GM19240 (cell line): ENCODE measurements at regions not wholly inside any gene's neighbourhood (a gene's known extent, or its start where the extent isn't known, plus 50 kb on each side); places are given as distances from the start of the nearest gene placed in this dataset.

Experiments used
- DNase-seq: peaks from one replicate; pipeline ENCODE4 v3.0.0; 2011; ENCODE audit warnings: low spot score; ENCODE audit not compliant: insufficient read length

DNA sequence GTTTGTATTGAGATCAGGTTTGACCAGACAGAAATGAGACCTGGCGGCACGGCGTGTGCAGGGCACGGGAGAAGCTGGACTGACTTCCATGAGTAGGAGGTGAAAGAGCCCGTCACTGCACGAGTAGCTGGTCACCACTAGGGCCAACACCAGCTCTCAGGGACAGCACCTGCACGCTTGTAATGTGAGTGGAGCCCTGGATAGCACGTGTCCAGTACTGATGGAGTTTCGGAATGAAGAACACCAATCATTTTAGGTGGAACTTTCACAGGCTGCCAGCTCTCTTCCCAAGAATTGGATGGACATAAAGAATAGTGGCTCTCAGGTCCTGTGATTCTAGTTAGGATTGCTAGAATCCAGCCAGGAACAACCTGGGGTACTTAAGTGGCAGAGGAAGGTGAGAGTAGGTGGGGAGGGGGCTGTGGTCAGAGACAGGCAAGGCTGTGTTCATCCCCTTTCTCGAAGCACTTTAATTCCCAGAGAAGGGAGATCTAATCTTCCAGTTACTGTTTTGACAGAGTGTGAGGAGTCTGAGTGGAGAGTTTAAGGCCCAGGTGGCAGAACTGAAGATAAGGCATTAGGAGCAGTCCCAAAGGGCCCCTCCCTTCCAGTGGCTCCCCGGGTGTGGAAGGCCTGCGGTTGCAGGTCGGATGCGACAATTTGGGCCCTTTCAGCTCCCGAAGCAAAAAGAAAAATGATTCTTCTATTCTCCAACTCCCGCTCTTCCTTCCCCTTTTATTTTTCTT, 314.8 kb downstream of the QKI start:
- no peak for DNase-seq

DNA sequence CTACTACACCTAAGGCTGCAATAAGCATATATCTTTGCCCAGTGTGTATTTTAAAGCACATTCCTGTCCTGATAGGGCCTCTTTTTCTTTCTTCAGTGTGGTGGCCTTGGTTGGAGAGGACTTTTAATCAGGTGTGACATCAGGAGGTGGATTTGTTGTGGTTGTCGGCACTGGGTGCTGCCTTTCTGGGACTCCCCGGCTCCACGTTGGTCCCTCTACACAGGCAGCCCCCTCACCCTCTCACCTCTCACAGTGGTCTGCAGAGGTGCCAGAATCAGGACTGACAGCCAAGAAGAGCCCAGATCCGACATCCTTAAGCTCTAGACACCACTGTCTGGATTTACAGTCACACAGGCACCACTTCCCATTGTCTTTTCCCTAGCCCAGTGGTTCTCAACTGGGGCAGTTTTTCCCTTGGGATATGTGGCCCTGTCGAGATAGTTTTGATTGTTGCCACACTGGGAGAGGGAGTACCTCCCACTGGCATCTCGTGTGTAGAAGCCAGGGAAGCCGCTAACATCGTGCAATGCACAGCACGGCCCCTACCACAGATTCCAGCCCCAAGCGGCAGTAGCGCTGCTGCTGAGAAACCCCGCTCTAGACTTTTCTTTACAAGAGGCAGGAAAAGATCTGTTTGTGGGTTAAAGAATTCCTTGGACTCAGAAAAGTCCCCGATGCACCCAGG, 314.1 kb downstream of the QKI start:
- DNase-seq = no peak

DNA sequence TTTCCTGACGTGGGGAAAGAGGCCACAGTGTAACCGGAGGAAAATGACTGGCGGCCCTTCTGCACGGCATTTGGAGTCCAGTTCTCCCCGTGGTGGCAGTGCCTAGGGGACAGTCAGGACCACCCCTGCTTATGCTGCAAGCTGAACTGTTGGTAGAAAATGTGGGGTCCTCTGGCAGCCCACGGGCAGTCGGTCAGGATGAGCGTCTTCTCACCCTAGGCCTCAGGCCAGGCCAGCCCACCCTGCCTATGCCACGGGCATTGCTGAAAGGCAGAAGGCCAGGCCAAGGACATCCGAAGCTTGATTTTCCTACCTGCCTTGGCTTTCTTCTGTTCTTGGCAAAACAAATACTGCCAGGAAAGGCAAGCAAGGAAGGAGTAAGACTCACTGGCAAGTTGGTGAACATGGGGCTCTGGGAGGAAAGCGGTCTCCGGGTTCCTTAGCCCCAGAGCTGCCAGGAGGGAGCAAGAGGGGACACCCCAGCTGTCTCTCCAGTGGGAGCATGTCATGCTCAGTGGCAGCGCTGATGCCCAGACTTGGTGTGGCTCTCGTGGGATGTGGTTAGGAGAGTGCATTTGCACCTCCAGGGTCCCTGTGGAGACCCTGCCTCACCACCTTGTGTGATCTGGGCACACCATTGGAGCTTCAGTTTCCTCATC, 311.6 kb downstream of the QKI start:
- no peak for DNase-seq

DNA sequence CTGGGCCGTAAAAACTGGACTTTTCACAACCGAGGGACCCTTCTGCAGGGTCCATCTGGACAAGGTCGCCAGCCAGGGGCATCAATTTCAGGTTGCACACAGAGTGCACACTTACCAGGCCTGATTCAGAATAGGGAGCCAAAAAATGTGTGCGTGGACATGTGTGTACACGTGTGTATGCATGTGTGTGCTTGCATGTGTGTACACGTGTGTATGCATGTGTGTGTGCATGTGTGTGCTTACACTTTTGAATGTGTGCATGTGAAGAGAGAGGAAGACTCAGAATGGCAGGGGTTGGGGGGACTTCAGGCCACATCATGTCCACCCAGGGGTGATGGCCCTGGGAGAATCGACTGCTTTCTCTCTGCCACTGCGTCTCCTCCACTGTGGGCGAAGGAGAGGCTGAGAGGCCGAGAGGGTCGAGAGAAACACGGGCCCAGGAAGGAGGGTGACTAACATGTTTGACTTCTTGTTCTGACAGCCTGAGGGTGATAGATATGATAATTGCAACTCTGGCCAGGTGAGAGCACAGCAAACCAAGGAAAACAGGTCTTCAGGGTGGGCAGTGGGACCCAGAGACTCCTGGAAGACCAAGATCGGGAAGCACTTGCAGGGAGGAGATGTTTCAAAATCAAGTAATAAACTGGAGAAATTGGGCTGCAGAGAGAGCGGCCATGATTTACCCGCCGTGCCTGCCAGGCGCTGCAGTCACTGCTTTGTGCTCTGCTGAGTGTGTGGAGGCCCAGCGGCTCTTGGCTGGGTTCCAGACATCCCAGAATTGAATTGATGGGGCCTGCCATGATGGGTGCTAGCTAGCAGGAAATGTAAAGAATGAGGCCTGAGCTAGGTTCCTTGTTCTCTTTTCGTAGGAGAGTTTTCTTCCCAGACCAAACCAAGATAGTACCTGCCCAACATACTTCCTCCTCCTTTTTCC, 310.8 kb downstream of the QKI start:
- no peak for DNase-seq

DNA sequence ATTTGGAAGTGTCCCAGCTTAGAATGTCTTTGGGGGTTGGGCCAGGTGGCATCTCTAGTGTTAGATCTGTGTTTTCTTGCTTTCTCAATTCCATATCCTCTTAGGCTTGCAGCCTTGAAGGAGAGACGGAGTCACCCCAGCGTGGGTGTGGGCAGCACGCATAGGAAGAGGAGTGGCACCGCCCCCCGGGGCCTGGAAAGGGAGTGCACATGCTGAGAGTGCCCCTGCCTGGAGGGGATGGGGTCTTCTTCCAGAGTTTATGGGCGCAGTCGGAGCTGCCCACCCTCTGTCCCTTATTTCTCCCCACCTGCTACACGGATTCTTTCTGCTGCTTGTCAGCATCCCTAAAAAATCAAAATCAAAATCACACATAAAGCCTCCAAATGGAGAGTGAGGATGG, 309.7 kb downstream of the QKI start:
- DNase-seq = no peak

DNA sequence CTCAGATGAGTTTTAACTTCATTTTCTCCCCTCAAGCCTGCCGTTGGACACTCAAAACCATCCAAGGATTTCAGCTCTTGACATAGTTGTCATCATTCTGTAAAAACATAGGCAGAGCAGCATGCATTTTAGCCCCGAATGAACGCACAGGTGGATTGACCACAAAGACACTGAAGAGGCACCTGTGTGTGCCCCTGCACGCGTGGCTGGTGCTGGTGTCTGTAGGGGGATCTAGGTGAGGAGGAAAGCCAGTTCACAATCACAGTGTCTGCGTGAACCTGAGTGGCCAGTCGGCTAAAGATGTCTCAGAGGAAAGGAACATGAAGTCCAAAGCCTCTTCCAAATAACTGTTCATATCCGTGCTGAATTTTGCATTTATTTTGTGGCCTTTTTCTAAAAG, 309.2 kb downstream of the QKI start:
- no peak for DNase-seq

DNA sequence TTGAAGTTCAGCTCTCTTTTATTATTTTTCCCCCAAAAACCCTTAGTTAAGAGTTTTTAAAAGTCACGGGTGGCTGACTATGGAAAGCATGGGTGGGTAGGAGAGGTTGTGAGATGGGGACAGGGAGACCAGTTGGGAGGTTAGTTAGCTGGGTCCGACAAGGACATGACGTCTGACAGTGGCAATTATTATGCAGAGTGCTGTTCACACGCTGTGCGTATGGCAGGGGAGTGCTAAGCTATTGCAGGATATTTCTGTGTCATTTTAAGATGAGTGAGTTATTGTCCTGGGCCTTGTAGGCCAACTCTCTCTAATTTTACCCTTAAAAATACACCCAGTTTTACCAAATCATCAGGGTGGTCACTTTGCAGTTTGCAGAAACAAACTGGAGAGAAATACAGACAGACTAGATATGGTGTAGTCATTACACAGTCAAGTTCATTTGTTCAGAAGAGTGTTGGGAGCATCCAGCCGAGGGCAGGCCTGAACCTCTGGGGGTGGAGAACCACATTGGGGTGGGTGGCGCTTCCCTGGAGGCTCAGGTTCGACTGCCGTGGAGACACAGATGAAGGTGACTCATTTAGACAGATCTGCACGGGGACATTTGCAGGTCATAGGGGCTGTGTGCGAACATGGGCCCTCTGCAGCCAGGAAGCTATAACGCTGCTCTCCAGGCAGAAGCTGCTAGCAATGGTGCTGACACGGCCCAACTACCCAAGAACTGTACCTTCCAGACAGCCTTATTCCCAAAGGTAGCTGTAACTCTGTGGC, 307.6 kb downstream of the QKI start:
- DNase-seq = no peak

DNA sequence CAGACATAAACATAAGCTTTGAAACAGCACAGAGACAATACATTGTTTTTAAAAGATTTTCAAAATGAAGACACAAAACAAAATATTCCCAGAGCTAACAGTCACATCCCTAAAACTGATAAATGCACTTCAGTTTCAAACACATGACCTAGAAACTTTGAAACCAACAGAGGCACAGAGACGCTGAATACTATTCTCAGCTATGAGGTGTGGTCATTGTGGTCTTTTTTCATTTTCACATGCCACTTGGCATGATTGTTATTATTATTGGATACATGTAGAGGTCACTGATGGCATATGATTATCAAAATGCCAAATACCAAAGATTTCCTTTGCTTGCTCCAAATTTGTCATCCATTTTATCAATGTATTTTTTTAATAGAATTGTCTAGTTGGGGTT, 306.9 kb downstream of the QKI start:
- DNase-seq = no peak

DNA sequence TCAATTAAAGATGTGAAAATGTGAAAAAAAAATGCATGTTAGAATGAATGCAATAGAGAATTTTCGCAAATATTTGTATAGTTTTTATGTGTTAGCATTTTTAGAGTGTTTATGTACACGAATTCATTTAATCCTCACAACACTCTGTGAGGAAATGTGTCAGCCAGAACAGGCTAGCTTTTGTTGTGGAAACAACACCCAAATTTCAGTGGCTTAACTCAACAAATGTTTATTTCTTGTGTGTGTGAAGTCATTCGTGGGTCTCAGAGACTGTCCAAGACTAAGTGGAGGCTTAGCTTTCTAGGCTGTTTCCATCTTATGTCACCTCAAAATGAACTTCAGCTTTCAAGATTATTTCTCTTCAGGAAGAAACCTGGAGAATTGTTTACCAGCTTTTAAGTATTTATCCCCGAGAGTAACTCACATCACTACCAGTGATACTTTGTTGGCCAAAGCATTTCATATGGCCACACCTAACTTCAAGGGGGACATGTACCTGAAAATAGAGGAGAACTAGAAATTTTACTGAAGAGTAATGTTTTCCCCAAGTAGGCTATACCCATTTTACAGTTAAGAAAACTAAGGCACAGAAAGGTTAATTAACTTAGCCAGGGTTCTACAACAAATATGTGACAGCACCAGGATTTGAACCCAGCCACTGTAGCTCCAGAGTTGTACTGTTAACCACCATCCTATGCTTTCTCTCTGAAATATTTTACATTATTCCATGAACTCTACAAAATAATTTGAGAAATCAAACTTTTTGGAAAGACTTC, 306.1 kb downstream of the QKI start:
- no peak for DNase-seq

DNA sequence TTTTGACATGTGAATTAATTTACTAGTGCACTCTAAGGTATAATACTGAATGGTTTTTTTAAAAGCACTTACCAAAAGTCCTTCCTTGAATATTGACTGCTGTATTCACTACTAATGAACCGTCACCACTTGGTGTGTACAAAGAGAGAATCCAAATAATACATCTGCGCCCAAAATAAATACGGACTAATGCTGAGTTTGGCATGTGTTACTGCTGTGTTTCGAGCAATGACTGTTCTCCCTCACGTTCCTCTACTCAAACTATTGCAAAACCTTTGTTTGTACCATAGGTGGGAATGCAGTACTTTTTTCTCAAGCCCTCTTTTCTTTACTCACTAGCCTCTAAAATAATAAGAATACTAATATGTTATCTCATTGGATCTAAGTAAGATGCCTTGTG, 305.5 kb downstream of the QKI start:
- DNase-seq = no peak

DNA sequence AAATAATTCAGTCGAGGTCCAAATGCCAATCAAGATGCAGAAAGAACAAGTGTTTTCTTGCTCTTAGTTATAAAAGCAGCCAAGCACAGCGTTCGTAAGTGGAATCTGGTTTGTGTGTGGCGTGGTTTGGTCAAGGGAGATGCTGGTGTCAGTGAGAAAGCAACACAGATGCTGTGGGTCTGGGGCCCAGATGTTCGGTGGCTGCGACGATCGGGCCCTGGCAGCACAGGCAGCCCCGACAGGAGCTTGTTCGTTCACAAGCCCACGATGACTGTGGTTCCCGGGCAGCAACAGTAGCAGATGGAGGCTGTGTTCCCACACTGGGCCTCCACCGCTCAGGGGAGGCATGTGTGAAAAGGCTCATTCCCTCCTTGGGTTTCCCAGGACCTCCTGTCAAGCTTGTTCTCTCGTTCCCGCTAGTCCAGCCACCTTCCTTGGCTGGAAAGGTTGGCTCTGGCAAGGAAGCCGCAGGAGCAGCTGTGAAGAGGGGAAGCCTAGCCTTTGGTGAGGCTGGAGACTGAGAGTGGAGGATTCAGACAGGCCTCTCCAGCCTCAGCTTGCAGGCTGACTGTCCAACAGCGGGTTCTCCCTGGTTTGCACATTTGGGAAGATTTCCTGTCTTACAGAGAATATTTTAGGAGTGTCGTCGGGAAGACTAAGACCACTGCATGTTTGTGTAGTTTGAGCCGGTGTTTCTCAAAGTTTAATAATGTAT, 304.7 kb downstream of the QKI start:
- no peak for DNase-seq

DNA sequence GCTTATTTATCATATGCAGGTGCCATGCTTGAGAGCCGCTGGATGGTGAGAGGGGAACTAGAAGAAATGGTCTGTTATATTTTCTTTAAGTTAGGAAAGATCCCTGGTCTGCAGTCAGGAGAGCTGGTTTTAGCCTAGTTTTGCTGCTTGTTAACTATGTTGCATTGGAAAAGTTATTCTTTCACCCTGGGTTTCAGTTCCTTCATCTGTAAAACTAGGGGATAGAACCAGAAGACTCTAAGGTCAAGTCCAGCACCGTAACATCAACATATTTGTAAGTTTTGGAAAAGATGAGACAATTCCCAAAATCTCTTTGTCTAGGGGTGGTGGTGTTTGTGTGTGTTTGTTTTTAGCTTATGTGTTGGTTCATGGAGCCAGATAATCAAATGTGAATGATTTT, 304.0 kb downstream of the QKI start:
- DNase-seq = no peak

DNA sequence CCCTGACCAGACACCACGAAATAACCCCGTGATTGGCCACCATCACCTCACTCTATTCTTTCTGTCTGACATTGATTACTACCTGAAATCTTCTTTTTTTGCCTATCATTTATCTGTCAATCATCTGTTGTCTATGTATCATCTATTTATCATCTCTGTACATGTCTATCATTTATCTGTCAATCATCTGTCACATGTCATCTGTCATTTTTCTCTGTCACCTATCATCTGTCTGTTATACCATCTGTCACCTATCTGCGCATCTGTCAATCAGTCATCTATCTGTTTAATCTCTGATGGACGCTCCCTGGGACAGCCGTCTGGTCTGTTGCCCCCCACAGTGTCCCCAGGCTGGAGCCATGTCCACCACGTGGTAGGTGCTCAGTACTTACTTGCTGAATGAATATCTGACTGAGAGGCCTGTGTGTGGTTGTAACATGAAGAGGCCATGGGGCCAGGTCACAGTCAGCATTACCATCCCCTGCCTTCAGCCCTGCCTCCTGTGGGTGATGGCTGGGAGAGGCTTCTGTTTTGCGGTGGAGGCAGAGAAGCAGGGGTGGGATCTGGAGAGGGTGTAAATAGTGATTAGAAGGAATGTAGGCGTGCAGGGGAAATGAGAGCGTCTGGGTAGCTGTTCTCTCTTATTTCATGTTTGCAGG, 302.7 kb downstream of the QKI start:
- no peak for DNase-seq

DNA sequence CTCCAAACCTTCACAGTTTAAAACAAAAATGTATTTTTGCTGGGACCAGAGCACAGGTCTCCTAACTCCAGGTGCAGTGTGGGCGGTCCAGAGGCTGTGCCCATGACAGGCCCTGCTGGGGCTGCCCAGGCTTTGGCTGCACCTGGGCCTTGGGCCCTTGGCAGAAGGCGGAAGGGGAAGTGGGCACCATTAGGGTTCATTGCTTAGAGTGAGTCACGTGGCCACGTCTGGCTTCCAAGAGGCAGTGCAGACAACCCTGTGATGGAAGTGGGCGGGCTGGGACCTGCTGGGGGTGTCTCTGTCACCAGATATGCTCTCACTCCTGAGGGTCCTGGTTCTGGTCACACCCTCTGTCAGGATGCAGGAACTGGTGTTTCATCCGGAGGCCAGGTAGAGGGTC, 302.2 kb downstream of the QKI start:
- no peak for DNase-seq

DNA sequence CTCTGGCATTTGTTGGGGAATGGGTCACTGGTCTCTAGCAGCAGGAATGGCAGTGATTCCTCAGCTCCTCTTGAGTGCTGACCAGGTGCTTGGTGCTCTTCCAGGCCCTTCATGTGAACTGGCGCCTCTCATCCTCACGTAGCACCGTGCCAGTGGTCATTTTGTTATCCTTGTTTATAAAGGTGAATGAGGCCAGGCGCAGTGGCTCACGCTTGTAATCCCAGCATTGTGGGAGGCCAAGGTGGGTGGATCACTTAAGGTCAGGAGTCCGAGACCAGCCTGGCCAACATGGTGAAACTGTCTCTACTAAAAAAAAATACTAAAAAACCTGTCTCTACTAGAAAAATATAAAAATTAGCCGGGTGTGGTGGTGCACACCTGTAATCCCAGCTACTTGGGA, 301.3 kb downstream of the QKI start:
- no peak for DNase-seq

DNA sequence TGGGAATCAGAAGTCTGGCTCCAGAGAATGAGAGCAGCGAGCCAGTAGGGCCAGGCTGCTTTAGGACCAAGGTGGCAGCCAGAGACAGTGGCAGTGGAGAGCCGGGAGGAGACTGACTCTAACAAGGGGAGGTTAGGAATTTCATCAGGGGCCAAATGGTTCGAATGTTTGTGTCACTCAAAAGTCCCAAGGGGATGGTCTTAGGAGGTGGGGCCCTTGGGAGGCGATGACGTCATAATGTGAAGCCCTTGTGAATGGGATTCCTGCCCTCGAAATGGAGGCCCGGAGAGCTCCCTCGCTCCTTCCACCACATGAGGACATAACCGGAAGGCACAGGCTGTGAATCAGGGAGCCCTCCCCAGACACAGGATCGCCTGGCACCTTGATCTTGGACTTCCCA, 299.7 kb downstream of the QKI start:
- DNase-seq = no peak

DNA sequence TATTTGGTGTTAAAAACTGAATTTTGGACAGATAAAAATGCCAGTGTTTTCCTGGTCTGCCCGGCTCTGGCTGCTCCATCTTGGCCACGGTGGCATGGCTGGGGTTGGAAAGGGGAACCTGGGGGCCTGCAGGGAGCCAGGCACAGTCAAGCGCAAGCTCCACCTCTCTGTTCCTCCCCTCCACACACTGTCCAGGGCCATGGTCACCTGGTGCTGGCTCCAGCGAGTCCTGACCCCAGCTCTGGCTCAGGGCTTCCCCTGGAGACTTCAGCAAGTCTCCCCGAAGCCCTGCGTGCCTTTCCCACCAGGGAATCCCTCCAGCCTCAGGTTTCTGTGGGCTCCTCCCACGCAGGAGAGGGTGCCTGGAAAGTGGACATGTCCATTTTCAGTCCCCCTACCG, 298.5 kb downstream of the QKI start:
- DNase-seq = no peak

DNA sequence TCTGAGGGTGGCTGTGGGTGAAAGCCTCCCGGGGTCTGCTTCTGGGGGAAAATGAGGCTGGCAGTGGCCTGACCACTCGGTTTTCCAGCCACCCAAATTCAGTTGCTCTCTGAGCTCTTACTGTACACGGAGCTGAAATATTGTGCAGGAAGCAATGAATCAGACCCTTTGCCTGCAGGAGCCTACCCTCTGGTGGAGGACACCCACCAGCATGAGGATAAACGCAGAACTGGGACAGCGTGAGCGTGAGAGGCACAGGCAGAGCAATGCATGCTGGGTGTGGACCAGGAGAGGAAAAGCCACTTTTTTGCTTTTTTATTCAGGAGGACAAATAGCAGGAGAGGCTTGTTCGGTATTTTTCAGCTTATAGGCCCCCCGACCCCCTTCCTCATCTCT, 298.0 kb downstream of the QKI start:
- no peak for DNase-seq
